ENCODE measurements at regions not wholly inside any gene's neighbourhood (a gene's known extent, or its start where the extent isn't known, plus 50 kb on each side); places are given as distances from the start of the nearest gene placed in this dataset.
"Not testable (repeated sequence)": the region's sequence is repeated elsewhere in the genome, so short reads cannot be mapped to it uniquely, and the experiment has no call there.

DNA sequence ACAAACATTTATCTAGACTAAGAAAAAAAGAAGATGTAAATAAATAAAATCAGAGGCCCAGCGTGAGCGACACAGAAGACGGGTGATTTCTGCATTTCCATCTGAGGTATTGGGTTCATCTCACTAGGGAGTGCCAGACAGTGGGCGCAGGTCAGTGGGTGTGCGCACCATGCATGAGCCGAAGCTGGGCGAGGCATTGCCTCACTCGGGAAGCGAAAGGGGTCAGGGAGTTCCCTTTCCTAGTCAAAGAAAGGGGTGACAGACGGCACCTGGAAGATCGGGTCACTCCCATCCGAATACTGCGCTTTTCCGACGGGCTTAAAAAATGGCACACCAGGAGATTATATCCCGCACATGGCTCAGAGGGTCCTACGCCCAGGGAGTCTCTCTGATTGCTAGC lies 79.5 kb upstream of the ABCD2 start:
- DNase-seq (ENCODE audit: low read depth in 2 of 2); H3K4me3 ChIP-seq (replicated peaks in 1 of 2; ENCODE audit: low read depth in 2 of 2, low read length in 2 of 2): not testable (repeated sequence)

DNA sequence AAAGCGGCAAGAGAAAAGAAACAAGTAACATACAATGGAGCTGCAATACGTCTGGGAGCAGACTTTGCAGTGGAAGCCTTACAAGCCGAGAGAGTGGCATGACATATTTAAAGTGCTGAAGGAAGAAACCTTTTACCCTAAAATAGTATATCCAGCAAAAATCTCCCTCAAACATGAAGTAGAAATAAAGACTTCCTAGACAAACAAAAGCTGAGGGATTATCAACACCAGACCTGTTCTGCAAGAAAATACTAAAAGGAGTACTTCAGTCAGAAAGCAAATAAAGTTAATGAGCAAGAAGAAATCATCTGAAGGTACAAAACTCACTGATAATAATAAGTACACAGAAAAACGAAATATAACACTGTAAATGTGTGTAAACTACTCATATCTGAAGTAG lies 77.5 kb upstream of the ABCD2 start:
- no peak overlapping the region for H3K4me3 ChIP-seq (replicated peaks in 1 of 2; ENCODE audit: low read depth in 2 of 2, low read length in 2 of 2)
- DNase-seq (ENCODE audit: low read depth in 2 of 2) = no peak
- TF ChIP-seq, protein P1, sequence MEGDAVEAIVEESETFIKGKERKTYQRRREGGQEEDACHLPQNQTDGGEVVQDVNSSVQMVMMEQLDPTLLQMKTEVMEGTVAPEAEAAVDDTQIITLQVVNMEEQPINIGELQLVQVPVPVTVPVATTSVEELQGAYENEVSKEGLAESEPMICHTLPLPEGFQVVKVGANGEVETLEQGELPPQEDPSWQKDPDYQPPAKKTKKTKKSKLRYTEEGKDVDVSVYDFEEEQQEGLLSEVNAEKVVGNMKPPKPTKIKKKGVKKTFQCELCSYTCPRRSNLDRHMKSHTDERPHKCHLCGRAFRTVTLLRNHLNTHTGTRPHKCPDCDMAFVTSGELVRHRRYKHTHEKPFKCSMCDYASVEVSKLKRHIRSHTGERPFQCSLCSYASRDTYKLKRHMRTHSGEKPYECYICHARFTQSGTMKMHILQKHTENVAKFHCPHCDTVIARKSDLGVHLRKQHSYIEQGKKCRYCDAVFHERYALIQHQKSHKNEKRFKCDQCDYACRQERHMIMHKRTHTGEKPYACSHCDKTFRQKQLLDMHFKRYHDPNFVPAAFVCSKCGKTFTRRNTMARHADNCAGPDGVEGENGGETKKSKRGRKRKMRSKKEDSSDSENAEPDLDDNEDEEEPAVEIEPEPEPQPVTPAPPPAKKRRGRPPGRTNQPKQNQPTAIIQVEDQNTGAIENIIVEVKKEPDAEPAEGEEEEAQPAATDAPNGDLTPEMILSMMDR (IDR thresholded peaks at IDR 0.05; ENCODE audit: low read depth, low read length) = no peak

DNA sequence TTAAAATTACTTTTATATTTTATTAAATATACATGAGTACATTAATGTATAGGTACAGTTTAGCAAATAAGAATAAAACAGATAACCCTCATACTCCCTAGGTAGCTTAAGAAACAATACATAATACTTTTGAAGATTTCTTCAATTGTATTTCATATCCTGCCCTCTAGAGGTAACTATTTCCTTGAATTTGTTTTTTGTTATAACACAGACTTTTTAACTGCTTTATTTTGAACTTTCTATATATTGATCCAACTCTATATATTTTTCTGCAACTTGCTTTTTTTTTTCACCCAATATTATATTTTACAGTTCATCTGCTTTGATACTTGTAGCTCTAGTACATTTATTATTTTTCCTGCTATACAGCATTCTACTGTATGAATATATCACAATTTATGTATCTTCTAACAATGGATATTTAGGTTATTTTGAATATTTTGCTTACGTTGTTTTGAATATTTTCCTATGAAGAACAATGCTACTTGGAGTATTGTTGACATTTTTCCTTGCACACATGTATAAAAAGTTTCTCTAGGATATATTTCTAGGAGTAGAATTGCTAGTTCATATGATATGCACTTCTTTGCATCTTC lies 72.8 kb upstream of the ABCD2 start:
- TF ChIP-seq, protein P1 (IDR thresholded peaks at IDR 0.05; ENCODE audit: low read depth, low read length) = peak; percentile 16
- peak; percentile 24 to 33 for DNase-seq (ENCODE audit: low read depth in 2 of 2)
- no peak overlapping the region for H3K4me3 ChIP-seq (replicated peaks in 1 of 2; ENCODE audit: low read depth in 2 of 2, low read length in 2 of 2)

DNA sequence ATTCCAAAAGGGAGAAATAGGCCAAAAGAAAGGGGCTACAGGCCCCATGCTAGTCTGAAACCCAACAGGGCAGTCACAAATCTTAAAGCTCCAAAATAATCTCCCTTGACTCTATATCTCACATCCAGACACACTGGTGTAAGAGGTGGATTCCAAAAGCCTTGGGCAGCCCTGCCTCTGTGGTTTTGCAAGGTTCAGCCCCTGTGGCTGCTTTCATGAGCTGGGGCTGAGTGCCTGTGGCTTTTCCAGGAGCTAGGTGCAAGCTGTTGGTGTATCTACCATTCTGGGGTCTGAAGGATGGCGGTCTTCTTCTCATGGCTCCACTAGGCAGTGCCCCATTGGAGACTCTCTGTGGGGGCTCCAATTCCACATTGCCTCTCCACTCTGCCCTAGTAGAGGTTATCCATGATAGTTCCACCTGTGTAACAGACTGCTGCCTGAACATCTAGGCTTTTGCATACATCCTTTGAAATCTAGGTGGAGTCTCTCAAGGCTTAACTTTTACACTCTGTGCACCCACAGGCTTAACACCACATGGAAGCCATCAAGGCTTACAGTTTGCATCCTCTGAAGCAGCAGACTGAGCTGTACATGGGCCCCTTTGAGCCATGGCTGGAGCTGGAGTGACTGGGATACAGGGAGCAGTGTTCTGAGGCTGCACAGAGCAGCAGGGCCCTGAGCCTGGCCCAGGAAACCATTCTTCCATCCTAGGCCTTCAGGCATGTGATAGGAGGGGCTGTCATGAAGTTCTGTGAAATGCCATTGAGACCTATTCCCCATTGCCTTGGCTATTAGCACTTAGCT lies 66.5 kb upstream of the ABCD2 start:
- H3K4me3 ChIP-seq (replicated peaks in 1 of 2; ENCODE audit: low read depth in 2 of 2, low read length in 2 of 2) = no peak overlapping the region
- DNase-seq (ENCODE audit: low read depth in 2 of 2) = no peak
- TF ChIP-seq, protein P1 (IDR thresholded peaks at IDR 0.05; ENCODE audit: low read depth, low read length) = no peak

DNA sequence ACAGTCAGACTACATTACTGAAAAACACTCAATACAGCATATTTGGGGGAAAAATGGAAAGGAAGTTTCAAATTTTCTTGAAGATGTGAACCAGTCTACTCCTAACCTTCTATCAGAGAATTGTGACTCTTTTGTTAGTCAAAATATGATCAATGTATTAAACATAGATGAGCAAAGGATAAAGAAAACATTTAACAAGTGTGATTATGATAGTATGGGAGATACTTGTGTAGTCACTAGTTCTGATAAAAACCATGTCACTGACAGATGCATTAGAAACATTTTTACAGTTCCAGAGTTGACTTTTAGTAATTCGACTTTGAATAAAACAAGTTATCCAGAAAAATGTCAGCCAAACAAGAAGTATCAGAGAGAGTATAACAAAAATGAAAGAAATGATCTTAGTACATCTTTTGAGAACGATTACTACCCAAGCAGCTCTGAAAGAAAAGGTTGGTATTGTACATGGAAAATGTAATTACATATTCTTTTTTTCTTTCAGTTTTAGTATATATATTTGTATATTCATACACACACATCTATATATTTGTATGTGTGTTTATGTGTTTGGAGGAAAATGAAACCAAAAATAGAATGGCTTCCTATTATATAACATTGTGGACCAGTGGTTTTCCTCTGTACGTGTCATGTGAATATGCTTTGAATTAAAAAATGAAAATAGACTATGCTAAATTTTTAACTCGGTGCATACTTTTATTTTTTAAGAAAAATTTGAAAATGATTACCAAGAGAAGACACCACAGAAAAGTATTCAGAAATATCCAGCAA lies 63.3 kb upstream of the ABCD2 start:
- no peak for DNase-seq (ENCODE audit: low read depth in 2 of 2)
- no peak overlapping the region for H3K4me3 ChIP-seq (replicated peaks in 1 of 2; ENCODE audit: low read depth in 2 of 2, low read length in 2 of 2)
- TF ChIP-seq, protein P1 (IDR thresholded peaks at IDR 0.05; ENCODE audit: low read depth, low read length) = no peak

DNA sequence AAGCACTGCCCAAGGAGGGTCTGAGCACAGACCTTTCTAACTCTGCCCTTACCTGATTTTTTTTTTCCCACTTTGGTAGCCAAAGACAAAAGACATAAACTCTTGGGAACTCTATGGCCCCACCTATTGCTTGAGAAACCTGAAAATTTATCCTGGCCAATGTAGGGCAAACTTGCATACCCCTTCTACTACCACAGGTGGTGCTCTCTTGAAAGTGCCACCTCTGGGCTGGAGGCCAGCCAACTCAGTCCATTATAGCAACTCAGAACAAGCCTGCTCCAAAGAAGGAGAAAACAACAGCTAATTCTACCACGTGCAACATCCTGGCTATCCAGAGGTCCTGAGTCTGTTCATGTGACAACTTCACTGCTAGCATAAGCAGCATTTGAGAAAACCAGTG lies 55.7 kb upstream of the ABCD2 start:
- DNase-seq (ENCODE audit: low read depth in 2 of 2) = no peak
- TF ChIP-seq, protein P1 (IDR thresholded peaks at IDR 0.05; ENCODE audit: low read depth, low read length) = no peak
- no peak overlapping the region for H3K4me3 ChIP-seq (replicated peaks in 1 of 2; ENCODE audit: low read depth in 2 of 2, low read length in 2 of 2)

DNA sequence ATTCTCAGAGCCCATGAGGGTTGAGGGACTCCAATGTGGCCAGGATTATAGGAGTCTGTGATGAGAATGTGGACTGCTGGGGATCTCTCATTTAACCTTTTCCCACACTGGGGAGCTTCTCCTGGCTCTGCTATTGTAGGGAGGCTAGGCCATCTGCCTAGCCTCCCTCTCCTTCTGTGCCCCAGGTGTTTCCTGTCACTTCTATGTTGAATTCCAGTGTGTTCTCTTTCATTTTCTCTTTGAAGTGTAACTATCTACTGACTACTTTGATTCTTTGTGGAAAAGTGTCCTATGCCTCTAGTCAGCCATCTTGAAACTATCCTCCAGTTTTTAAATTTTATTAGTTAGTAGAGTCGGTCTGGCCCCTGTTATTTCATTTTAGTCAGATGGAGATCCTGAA lies 53.4 kb upstream of the ABCD2 start:
- H3K4me3 ChIP-seq (replicated peaks in 1 of 2; ENCODE audit: low read depth in 2 of 2, low read length in 2 of 2) = no peak overlapping the region
- TF ChIP-seq, protein P1 (IDR thresholded peaks at IDR 0.05; ENCODE audit: low read depth, low read length) = no peak
- no peak for DNase-seq (ENCODE audit: low read depth in 2 of 2)

All from cardiac fibroblast (primary cell).